Erythroblast (primary cell): ENCODE measurements at regions not wholly inside any gene's neighbourhood (a gene's known extent, or its start where the extent isn't known, plus 50 kb on each side); places are given as distances from the start of the nearest gene placed in this dataset.

Experiments used
- GATA1 ChIP-seq: IDR thresholded peaks from 2 replicates; pipeline ENCODE4 v1.6.1; 2011; ENCODE audit warnings: low read depth, mild to moderate bottlenecking, control low read depth, low read length, moderate library complexity
- POLR2A ChIP-seq: IDR thresholded peaks from 2 replicates; pipeline ENCODE4 v1.6.1; 2011; ENCODE audit warnings: mild to moderate bottlenecking, low read length

DNA sequence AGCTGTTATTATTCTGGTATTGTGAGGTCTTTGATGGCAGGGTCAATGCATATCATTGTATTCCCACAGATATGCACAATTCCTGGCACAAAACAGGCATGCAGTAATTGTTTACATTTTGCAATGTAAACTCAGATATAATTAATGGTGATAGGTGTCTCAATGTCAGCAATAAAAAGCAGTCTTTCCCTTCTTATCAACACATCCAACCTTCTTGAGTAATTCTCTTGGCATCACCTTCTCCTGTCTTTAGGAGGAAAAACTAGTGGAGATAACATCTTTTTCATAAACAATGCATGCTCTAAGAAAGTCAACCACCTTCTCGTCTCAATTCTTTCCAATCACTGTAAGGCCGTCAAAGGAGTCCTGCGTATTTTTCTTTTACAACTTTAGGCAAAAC is 313.3 kb upstream of the GULP1 start:
- TF ChIP-seq POLR2A (no peak), GATA1 (no peak)
